ENCODE measurements at regions not wholly inside any gene's neighbourhood (a gene's known extent, or its start where the extent isn't known, plus 50 kb on each side); places are given as distances from the start of the nearest gene placed in this dataset.

DNA sequence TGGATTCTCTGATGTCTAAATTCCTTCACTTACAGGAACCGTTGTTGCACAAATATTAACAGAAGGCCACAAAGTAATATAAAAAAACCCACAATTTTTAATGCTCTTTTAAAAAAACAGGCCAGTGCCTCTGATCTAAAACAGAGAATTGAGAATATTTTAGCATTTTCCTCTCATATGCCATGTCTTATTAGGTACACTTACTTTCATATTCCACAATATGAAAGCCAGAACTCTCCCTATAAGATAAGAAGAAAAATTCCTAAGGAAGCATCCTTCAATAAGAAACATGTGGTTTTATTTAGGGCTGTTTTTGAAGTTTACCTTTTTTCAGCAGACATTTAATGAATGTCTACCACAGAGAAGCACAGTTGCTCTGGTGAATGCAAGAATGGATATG lies 214.5 kb downstream of the FAT3 start:
- no peak overlapping the region for H3K4me3 ChIP-seq
- no peak overlapping the region for H3K4me2 ChIP-seq
- TF ChIP-seq, protein P1, sequence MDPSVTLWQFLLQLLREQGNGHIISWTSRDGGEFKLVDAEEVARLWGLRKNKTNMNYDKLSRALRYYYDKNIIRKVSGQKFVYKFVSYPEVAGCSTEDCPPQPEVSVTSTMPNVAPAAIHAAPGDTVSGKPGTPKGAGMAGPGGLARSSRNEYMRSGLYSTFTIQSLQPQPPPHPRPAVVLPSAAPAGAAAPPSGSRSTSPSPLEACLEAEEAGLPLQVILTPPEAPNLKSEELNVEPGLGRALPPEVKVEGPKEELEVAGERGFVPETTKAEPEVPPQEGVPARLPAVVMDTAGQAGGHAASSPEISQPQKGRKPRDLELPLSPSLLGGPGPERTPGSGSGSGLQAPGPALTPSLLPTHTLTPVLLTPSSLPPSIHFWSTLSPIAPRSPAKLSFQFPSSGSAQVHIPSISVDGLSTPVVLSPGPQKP (IDR thresholded peaks at IDR 0.05; ENCODE audit: low read depth, low read length), result no peak
- TF ChIP-seq EHF (CRISPR knock-in tag; IDR thresholded peaks at IDR 0.05) (no peak), GATA3 (IDR thresholded peaks at IDR 0.05; ENCODE audit: borderline replicate concordance) (no peak), MAFK (IDR thresholded peaks at IDR 0.05; ENCODE audit: partially characterized antibody) (no peak), ZSCAN20 (CRISPR knock-in tag; IDR thresholded peaks at IDR 0.05) (no peak), MYC (IDR thresholded peaks at IDR 0.05; ENCODE audit: borderline replicate concordance, low read length) (no peak), EP300 (IDR thresholded peaks at IDR 0.05) (no peak), FOXS1 (CRISPR knock-in tag; IDR thresholded peaks at IDR 0.05) (no peak), POLR2A (IDR thresholded peaks at IDR 0.05; ENCODE audit: low read length) (no peak), RARB (CRISPR knock-in tag; IDR thresholded peaks at IDR 0.05) (no peak), ESRRA (IDR thresholded peaks at IDR 0.05; ENCODE audit: borderline replicate concordance, low read length) (no peak), CHD4 (IDR thresholded peaks at IDR 0.05; ENCODE audit: borderline replicate concordance) (no peak), MAZ (IDR thresholded peaks at IDR 0.05; ENCODE audit: borderline replicate concordance, low read depth, low read length) (no peak), EHMT2 (IDR thresholded peaks at IDR 0.05; ENCODE audit: low read depth) (no peak), CBX8 (IDR thresholded peaks at IDR 0.05) (no peak), ZC3H11A (IDR thresholded peaks at IDR 0.05) (no peak)
- TF ChIP-seq, protein P2, sequence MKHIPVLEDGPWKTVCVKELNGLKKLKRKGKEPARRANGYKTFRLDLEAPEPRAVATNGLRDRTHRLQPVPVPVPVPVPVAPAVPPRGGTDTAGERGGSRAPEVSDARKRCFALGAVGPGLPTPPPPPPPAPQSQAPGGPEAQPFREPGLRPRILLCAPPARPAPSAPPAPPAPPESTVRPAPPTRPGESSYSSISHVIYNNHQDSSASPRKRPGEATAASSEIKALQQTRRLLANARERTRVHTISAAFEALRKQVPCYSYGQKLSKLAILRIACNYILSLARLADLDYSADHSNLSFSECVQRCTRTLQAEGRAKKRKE (CRISPR knock-in tag; IDR thresholded peaks at IDR 0.05; ENCODE audit: low read depth), result no peak
- TF ChIP-seq, protein P3, sequence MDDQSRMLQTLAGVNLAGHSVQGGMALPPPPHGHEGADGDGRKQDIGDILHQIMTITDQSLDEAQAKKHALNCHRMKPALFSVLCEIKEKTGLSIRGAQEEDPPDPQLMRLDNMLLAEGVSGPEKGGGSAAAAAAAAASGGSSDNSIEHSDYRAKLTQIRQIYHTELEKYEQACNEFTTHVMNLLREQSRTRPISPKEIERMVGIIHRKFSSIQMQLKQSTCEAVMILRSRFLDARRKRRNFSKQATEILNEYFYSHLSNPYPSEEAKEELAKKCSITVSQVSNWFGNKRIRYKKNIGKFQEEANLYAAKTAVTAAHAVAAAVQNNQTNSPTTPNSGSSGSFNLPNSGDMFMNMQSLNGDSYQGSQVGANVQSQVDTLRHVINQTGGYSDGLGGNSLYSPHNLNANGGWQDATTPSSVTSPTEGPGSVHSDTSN (IDR thresholded peaks at IDR 0.05), result no peak
- TF ChIP-seq, protein P4, sequence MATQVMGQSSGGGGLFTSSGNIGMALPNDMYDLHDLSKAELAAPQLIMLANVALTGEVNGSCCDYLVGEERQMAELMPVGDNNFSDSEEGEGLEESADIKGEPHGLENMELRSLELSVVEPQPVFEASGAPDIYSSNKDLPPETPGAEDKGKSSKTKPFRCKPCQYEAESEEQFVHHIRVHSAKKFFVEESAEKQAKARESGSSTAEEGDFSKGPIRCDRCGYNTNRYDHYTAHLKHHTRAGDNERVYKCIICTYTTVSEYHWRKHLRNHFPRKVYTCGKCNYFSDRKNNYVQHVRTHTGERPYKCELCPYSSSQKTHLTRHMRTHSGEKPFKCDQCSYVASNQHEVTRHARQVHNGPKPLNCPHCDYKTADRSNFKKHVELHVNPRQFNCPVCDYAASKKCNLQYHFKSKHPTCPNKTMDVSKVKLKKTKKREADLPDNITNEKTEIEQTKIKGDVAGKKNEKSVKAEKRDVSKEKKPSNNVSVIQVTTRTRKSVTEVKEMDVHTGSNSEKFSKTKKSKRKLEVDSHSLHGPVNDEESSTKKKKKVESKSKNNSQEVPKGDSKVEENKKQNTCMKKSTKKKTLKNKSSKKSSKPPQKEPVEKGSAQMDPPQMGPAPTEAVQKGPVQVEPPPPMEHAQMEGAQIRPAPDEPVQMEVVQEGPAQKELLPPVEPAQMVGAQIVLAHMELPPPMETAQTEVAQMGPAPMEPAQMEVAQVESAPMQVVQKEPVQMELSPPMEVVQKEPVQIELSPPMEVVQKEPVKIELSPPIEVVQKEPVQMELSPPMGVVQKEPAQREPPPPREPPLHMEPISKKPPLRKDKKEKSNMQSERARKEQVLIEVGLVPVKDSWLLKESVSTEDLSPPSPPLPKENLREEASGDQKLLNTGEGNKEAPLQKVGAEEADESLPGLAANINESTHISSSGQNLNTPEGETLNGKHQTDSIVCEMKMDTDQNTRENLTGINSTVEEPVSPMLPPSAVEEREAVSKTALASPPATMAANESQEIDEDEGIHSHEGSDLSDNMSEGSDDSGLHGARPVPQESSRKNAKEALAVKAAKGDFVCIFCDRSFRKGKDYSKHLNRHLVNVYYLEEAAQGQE (IDR thresholded peaks at IDR 0.05), result no peak
- POLR2A ChIA-PET, result no interaction called here
- DNase-seq (ENCODE audit: low read depth in 1 of 2, low spot score in 1 of 2) (no peak), FAIRE-seq (no peak), ATAC-seq (no peak)
- 49% methylated on average over 1 of the region's 1 CpG for WGBS (ENCODE audit: missing lambda C conversion rate)
- no peak overlapping the region for H3K27ac ChIP-seq
- CTCF ChIA-PET, result interaction anchor here (0.6 kb wide), 1 partner anchor 449 kb away, joined by 3 read pairs; no protein-coding TSS in a partner anchor
- H3K9me3 ChIP-seq, result no peaks in the 10 kb centered on the region
- peaks cover 7% of the 10 kb centered on the region; the same call in 1 of the 3 replicates for H3K4me1 ChIP-seq

DNA sequence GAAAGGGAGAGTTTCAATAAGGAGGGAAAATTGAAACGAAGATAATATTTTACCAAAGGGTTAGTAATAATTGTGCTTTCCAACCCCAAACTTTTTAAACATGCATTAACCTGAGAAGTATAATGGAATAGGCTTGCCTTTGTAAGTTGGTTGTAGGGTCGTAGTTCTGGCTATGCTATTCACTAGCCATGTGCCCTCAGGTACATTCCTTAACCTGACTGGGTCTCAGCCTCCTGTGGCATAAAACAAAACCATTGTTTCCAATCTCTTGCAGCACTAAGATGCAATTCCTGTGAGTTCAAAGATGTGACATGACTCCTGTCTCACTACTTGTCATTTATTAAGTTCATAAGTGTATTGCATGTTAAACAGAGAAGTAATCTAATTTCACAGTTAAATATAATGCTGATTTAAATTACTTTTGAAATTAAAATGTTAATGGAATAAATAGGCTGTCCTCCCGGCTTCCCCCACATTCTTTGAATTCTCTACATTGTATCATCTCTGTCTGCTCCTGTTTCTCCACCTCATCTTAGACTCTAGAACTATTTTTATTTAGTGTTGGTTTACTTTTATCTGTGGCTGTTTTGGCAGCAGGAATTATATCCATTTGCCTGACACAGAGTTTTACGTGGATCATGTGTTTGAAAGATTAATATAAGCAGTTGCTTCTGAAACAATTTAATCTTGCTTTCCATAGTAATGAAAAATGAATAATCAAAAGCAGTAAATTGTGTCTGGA lies 216.3 kb downstream of the FAT3 start:
- H3K9me3 ChIP-seq, result no peaks in the 10 kb centered on the region
- POLR2A ChIA-PET, result no interaction called here
- no peak overlapping the region for H3K27ac ChIP-seq
- no peak for ATAC-seq
- WGBS (ENCODE audit: missing lambda C conversion rate), result 29% methylated on average over 4 of the region's 4 CpGs
- H3K4me3 ChIP-seq, result no peak overlapping the region
- no peak for DNase-seq (ENCODE audit: low read depth in 1 of 2, low spot score in 1 of 2)
- H3K4me1 ChIP-seq, result peaks cover 7% of the 10 kb centered on the region; the same call in 1 of the 3 replicates
- peak; percentile 7 for FAIRE-seq
- peak overlapping the region; percentile 20; the same call in 1 of the 3 replicates for H3K4me2 ChIP-seq
- CTCF ChIA-PET, result no interaction called here
- TF ChIP-seq HOXA7 (CRISPR knock-in tag; IDR thresholded peaks at IDR 0.05) (no peak), EHF (CRISPR knock-in tag; IDR thresholded peaks at IDR 0.05) (no peak), CEBPB (IDR thresholded peaks at IDR 0.05) (no peak), POLR2AphosphoS2 (conservative IDR thresholded peaks at IDR 0.05; ENCODE audit: low read length) (no peak), NR3C1 (IDR thresholded peaks at IDR 0.05) (no peak), RCOR1 (IDR thresholded peaks at IDR 0.05; ENCODE audit: low read depth, low read length) (no peak), GATA3 (IDR thresholded peaks at IDR 0.05; ENCODE audit: borderline replicate concordance) (no peak), MAFK (IDR thresholded peaks at IDR 0.05; ENCODE audit: partially characterized antibody) (no peak), FOSL2 (IDR thresholded peaks at IDR 0.05) (no peak), FOSL2 (CRISPR knock-in tag; IDR thresholded peaks at IDR 0.05) (no peak), HOXB5 (CRISPR knock-in tag; IDR thresholded peaks at IDR 0.05) (no peak), RARB (CRISPR knock-in tag; IDR thresholded peaks at IDR 0.05) (no peak), HDAC2 (IDR thresholded peaks at IDR 0.05) (no peak), ZSCAN20 (CRISPR knock-in tag; IDR thresholded peaks at IDR 0.05) (no peak), HOXB13 (CRISPR knock-in tag; IDR thresholded peaks at IDR 0.05; ENCODE audit: low read depth) (no peak)
- TF ChIP-seq, protein P5, sequence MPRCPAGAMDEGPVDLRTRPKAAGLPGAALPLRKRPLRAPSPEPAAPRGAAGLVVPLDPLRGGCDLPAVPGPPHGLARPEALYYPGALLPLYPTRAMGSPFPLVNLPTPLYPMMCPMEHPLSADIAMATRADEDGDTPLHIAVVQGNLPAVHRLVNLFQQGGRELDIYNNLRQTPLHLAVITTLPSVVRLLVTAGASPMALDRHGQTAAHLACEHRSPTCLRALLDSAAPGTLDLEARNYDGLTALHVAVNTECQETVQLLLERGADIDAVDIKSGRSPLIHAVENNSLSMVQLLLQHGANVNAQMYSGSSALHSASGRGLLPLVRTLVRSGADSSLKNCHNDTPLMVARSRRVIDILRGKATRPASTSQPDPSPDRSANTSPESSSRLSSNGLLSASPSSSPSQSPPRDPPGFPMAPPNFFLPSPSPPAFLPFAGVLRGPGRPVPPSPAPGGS (IDR thresholded peaks at IDR 0.05), result no peak
